Posterior cingulate gyrus (tissue), 11 donors: ENCODE measurements at regions not wholly inside any gene's neighbourhood (a gene's known extent, or its start where the extent isn't known, plus 50 kb on each side); places are given as distances from the start of the nearest gene placed in this dataset.
"Not testable (repeated sequence)": the region's sequence is repeated elsewhere in the genome, so short reads cannot be mapped to it uniquely, and the experiment has no call there.

Source experiments
- DNase-seq, 10 donors: peaks; one replicate each; pipeline versions ENCODE4 v3.0.0 to v3.0.0-alpha.2; 2020 to 2021; ENCODE audit warnings: mixed read lengths in 3 of 10
- intact Hi-C: fragments of 100-400 bp; cut with DNase I; formaldehyde crosslinking; loops from one replicate; pipeline ENCODE4 v1.15.1; 2023

- DNase-seq, result no peak
- intact Hi-C loops, result no loop called here
These were observed 624.7 kb upstream of the ZFP42 start for GRCh38 chr4:187370918-187371317.

- DNase-seq, result no peak
- intact Hi-C loops, result no loop called here
These were observed 617.1 kb upstream of the ZFP42 start for GRCh38 chr4:187378441-187378840.

DNA sequence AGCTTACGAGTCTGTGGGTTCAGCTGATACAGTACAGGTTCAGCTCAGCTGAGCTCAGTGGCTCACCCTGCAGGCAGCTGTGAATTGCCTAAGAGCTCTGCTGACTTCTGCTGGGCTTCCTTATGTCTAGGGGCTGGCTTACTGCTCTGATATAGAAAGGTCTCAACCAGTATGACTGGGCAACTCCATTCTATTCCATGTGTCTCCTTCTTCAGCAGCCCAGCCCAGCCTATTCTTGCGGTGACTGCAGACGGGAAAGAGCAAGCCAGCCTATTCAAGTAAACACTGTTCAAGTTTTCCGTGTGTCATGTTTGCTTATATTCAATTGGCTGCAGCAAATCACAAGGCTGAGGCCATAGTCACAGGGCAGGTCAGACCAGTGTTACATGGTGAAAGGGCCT, 615.4 kb upstream of the ZFP42 start:
- intact Hi-C loops, result no loop called here
- DNase-seq, result no peak

- DNase-seq, result no peak
- intact Hi-C loops, result no loop called here
These were observed 612.4 kb upstream of the ZFP42 start for GRCh38 chr4:187383181-187383580.

- intact Hi-C loops, result no loop called here
- DNase-seq, result no peak
These were observed 607.8 kb upstream of the ZFP42 start for GRCh38 chr4:187387739-187388138.

DNA sequence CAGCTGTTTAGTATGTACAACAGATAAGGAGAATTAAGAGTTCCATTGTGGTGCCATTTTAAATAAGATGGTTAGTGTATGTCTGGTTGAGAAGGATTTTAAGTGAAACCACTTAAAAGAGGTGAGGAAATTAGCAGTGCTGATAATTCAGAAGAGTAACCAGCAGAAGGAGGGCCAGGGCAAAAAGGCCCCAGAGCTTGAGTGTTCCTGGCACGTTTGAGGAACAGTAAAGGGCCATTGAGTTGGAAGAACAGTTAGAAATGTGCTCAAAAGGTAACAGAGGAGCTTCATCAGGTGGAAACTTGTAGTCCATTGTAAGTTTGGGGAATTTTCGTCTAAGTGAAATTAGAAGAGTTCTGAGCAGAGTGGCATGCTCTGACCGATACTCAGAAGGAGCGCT, 606.2 kb upstream of the ZFP42 start:
- DNase-seq, result no peak
- intact Hi-C loops, result no loop called here

DNA sequence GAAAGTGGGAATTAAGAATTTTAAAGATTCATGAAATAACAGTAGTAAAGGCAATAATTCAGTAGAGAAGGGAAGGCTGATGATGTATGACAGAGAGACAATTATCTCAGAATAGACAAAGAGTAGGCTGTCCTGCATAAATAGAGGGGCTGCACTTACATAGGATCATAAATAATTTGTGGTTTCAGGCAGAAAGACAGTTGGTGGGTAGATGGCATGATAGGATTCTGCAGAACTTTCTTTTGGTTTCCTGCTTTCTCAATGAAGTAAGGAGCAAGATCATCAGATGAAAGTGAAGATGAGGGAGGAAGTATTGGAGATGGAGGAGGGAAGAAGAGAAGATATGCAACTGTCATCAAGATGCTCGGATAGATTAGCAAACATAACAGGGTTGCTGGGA, 604.9 kb upstream of the ZFP42 start:
- DNase-seq, result no peak
- intact Hi-C loops, result no loop called here

DNA sequence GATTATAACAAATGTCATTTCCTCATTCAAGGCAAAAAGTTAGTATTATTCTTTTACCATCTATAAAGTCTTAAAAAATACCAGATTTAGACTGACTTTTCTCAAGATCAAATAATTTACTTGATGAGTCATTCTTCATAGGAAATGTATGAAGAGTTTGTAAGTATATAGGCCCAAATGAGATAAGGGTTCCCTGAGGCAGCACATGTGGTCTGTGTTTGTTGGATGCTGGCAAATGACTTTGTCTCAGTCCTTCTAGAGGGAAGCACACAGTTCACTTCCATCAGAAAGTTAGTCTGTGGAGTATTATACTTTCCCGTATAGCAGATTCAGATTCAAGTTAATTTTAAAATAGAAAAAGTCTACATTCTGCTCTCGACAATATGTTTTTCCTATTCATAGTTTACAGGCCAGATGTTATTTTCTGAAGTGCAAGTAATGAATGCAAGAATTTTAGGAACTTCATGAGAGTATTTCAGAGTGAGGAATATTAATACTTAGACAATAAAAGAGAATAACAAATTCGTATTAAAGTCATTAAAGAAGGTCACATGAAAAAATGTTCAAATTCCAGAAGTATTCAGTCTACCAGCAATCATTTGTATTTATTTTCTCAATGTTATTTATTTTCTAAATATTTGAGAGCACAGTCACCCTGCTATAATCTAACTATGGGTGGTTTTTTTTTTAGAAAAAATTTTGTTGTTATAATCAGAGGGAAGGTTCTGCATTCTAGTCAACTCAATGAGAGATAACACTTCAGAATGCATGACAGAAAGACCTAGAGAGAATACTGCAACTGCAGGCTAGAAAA, 601.8 kb upstream of the ZFP42 start:
- no peak for DNase-seq
- intact Hi-C loops, result no loop called here

GRCh38 chr4:187396106-187396505, 599.5 kb upstream of the ZFP42 start:
- intact Hi-C loops, result no loop called here
- DNase-seq, result no peak

DNA sequence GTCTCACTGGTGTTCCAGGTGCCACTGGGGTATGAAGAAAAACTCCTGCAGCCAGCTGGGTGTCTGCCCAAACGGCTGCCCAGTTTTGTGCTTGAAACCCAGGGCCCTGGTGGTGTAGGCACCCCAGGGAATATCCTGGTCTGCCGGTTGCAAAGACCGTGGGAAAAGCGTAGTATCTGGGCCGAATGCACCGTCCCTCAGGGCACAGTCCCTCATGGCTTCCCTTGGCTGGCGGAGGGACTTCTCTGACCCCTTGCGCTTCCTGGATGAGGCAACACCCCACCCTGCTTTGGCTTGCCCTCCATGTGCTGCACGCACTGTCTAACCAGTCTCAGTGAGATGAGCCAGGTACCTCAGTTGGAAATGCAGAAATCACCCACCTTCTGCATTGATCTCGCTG, 587.1 kb upstream of the ZFP42 start:
- DNase-seq, intact Hi-C loops: not testable (repeated sequence)

GRCh38 chr4:187413564-187414358, 581.8 kb upstream of the ZFP42 start:
- DNase-seq, result no peak
- intact Hi-C loops, result no loop called here

DNA sequence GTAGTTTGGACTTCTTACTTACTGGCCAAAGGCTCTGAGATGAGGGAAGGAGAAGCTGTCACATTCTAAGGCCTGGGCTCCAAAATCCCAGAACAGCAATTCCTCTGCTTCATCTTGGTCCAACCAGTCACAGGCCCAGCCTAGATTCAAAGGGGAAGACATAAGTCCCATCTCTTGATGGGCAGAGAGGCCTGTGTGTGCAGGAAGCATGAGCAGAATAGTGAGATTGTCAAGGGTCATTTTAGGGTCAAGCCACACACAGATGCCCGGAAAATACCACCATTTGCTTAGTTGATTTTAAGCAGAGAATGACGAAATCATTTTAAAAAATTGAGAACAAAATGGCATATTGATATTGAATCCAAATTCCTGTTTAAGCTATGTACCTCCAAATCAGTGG, 580.9 kb upstream of the ZFP42 start:
- intact Hi-C loops, result no loop called here
- no peak for DNase-seq

GRCh38 chr4:187415231-187415630, 580.3 kb upstream of the ZFP42 start:
- DNase-seq, result no peak
- intact Hi-C loops, result no loop called here

DNA sequence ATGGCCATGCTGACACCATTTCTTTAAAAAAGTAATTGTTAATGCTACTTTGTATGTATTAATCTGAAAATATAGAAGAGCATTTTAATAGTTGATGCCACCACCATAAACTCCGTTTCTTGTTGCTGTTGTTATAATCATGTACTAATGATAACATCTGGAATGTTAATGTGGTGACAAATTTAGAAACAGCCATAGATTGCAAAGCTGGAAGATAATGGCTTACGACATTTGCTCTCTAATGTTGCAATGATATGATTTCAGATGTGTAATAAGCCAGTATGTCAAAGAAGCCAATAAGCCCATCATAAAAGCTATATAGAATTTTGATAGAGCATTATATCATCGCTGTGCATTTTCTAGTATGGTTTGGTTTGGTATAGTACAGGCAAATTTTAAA, 579.4 kb upstream of the ZFP42 start:
- intact Hi-C loops, result no loop called here
- DNase-seq, result no peak

DNA sequence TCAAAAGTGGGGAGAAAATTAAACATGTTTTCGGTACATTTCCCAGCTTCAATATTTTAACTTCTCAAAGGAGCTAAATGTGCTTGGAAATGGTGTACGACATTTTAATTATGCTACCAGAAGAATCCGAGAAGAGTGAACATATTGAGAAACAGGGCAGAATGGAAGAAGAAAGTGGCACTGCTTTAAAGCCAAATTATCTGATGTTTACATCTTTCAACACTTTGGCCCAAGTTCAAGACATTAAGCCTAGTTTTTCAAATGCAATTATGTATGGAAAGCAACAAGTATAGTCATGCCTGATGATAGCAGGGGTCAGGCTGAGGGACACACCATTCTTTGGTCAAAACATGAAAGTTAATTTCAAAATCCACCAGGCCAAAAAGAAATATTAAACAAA, 577.9 kb upstream of the ZFP42 start:
- intact Hi-C loops, result no loop called here
- no peak for DNase-seq

GRCh38 chr4:187422655-187423054, 572.9 kb upstream of the ZFP42 start:
- intact Hi-C loops, result no loop called here
- no peak for DNase-seq

DNA sequence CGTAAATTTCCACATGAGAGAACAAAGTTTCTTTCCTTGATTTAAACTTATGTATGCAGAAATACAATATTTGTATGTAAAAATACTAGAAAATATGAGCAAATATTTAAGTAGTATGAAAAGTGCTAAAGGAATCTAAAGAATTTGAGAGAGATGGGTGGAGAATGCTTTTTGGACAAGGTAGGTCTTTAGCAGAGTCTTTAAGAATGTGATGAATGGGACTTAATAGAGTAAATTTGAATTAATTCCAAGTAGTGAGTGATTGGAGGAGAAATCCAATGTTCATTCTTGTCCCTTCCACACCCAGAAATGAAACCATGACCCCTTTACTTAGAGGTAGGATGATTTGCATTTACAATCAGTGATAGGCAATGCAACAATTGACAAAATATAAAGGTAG, 570.9 kb upstream of the ZFP42 start:
- no peak for DNase-seq
- intact Hi-C loops, result no loop called here

- intact Hi-C loops, result no loop called here
- DNase-seq, result no peak
These were observed 569.1 kb upstream of the ZFP42 start for GRCh38 chr4:187426511-187426910.

GRCh38 chr4:187432310-187432709, 563.3 kb upstream of the ZFP42 start:
- intact Hi-C loops, result no loop called here
- DNase-seq, result no peak

GRCh38 chr4:187433141-187433540, 562.4 kb upstream of the ZFP42 start:
- DNase-seq, result no peak
- intact Hi-C loops, result no loop called here

GRCh38 chr4:187436251-187436650, 559.3 kb upstream of the ZFP42 start:
- peak in 1 of 10 donors; percentile 59 for DNase-seq
- intact Hi-C loops, result no loop called here

GRCh38 chr4:187444061-187444460, 551.5 kb upstream of the ZFP42 start:
- DNase-seq, result no peak
- intact Hi-C loops, result no loop called here
